Left colon (tissue), 2 donors: ENCODE measurements at regions not wholly inside any gene's neighbourhood (a gene's known extent, or its start where the extent isn't known, plus 50 kb on each side); places are given as distances from the start of the nearest gene placed in this dataset.

Source experiments
- ATAC-seq: fragments of 200-7000 bp; cut with Tn5 transposase; one replicate; pipeline ENCODE4 v1.9.1; 2020; ENCODE audit warnings: mild to moderate bottlenecking, moderate library complexity
- DNase-seq, 2 donors: peaks; one replicate each; pipeline ENCODE4 v3.0.0-alpha.2; 2020
- intact Hi-C, 2 donors: fragments of 100-400 bp; cut with DNase I in 1 of 2; cut with micrococcal nuclease in 1 of 2; formaldehyde crosslinking; loops; one replicate each; pipeline versions ENCODE4 v1.11.2 to v1.14.0; 2022; cut with DNase I, micrococcal nuclease
- donor health status: DM: no; HTN: no; CAD: no.
- donor health status: DM: yes; HTN: yes; CAD: no.

DNA sequence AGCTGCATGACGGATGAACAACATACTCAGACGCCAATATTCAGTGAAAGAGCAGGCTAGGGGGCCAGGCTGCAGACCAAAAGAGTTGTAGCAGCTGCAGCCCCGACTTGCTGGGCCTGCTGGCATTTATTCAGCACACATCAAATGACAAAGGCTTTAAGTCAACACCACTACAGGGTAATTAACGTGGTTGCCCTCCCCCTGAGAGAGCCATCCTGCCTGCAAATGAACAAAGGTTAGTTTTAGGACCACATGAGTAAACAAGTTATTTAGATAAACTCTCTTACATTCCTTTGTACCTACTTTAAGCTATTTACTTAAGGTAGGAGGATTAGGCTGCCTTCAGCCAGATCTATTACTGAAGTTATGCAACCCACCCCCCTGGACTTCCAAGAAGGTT lies 1329.1 kb downstream of the PCDH18 start:
- ATAC-seq (no peak), DNase-seq (no peak)
- intact Hi-C loops, result no loop called here

DNA sequence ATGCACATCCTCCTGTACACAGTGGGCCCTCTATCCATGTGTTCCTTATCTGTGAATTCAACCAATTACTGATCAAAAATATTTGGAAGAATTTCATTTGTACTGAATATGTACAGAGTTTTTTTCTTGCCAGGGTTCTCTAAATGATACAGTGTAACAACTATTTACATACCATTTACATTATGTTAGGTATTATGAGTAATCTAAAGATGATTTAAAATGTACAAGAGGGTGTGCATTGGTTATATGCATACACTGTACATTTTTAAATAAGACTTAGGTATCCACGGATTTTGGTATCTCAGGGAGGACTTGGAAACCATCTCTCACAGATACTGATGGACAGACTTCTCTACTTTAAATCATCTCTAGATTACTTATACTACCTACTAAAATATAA lies 1333.9 kb downstream of the PCDH18 start:
- ATAC-seq (no peak), DNase-seq (no peak)
- intact Hi-C loops, result no loop called here

DNA sequence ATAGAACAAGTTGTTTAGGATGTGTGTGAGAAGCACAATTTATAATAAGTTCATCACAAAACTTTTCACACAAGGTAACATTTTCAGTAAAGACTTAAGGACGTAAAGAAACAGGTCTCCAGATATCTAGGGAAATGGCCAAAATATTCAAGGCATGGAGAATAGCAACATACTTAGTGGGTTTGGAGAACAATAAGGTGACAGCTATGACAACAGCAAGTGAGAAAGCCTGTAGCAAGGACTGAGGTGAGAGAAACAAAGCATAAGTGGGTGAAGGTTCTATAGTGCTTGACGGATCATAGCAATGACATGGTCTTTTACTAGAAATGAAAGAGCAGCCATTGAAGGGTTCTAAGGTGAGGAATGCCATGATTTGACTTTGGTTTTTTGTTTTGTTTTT lies 1337.3 kb downstream of the PCDH18 start:
- intact Hi-C loops, result no loop called here
- DNase-seq (no peak), ATAC-seq (no peak)

DNA sequence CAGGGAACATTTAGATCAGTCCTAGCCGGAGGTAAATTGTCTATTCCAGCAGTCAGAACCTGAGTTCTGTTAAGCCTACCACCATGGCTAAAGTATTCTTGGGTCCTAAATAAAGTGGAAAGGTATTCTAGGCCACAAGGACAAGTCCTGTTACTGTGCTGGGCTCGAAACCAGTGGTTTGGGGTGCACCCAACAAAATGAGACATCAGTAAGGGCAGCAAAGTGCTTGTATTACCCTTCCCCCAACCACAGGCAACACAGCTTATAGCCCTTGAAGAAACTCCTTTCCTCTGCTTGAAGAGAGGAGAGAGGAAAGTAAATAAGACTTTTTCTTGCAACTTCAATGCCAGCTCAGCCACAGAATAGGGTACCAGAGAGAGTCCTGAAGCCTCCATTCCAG lies 1345.6 kb downstream of the PCDH18 start:
- intact Hi-C loops, result no loop called here
- DNase-seq (no peak), ATAC-seq (no peak)

DNA sequence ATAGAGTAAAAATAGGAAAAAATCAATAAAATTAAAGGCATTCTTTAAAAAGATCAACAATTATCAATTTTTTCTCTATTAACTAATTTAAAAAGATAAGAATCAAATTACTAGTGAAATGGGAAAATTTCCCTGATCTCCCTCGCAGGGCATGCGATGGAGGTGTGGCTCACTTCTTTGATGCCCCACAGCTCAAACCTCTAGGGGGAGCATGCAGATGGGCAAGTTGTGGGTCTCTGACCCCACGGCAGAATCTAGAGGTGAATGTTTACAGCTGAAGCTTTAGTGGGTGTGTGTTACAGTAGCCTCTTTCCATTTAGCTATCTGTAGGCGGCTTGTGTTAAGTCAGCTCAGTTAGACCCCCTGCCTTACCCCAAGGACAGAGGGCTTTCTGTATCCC lies 1348.8 kb downstream of the PCDH18 start:
- no peak for ATAC-seq
- no peak for DNase-seq
- intact Hi-C loops, result no loop called here

DNA sequence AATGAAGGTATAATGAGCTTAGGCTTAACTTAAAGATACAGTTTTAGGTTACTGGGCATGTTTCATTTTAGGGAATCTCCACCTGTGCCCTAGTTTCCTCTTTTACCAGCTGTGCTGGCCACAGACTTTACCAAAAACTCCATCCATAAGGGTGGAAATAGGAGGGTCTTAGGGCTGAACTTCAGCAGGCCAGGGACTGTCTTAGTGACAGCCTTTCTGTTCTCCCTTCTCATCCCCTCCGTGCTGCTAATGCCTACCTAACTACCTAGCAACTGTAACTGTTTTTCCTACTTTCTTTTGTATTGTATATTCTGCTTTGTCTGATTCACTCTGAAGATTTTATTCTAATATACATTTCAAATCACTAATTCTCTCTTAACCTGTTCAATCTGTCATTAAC lies 1375.3 kb downstream of the PCDH18 start:
- intact Hi-C loops, result no loop called here
- ATAC-seq (no peak), DNase-seq (no peak)

DNA sequence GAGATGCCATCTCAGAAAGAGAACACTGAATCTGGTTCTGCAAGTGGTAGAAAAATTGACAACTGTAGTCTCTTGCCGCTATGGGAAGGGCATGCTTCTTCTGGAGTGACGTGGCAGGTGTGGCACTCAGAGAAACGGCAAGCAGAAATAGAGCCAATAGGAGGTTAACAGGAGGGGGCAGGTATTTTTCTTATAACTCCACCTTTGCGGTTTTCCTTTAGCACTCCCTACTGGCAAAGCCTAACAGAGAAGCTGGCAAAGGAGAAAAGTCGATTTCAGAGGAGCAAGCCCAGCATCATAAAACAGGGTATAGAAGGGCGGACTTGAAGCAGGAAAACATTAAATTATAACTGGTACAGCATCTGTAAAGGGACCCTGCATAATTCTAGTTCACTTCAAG lies 1382.2 kb downstream of the PCDH18 start:
- DNase-seq (no peak), ATAC-seq (no peak)
- intact Hi-C loops, result no loop called here

DNA sequence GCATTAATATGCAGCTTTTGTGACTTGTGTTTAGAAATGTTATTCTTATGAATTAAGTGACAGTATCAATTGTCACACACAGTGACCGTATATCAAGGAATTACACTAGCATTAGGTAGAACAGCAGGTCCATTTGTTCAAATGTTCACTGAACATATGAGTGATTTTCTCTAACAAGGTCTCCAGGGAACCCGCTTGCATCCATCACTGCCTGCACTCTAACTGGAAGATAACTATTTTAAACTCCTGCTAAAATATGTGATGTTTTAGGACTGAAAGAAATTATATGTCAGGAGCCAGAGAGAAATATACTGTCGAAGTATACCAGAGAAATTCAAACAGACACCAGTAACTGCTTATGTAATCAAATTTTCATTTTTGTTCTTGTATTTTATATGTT lies 1395.7 kb downstream of the PCDH18 start:
- intact Hi-C loops, result no loop called here
- DNase-seq (no peak), ATAC-seq (no peak)

DNA sequence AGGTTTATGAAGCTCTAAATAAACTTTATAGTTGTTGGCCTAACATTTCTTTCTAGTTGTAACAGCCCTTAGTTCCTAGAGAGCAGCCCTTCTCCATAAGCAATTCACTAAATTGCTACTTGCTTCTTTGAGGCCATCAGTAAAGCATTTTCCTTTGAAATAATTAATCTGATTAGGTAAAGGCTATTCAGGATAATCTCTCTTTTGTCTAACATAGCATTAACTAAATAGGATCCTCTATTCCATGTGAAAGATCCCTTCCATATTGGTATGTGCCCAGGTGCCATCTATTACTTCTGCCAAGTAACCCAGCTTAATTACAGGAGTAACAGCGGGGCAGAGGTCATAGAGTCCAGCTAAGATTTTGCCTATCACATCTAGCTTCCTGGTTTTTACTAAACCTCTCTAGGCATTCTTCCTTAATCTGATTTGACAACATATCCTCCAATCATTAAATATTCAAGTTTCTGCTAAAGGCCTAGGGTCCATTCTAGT lies 1408.0 kb downstream of the PCDH18 start:
- no peak for ATAC-seq
- DNase-seq, result no peak
- intact Hi-C loops, result no loop called here

DNA sequence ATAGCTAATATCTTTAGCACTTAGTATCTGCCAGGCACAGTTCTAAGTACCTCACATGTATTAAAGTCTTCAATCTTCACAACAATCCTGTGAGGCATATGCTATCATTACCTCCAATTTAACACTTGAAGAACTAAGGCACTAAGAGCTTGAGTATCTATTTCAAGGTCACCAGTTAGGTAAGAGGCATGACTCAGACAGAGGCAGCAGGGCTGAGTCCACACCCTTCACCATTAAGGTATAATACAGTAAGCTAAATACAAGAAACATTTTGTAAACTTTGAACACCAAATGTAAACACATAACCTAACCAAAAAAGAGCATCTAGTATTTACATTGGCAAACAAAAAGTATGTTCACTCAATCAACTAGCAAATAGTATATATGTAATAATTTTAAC lies 1410.9 kb downstream of the PCDH18 start:
- intact Hi-C loops, result no loop called here
- no peak for ATAC-seq
- no peak for DNase-seq

DNA sequence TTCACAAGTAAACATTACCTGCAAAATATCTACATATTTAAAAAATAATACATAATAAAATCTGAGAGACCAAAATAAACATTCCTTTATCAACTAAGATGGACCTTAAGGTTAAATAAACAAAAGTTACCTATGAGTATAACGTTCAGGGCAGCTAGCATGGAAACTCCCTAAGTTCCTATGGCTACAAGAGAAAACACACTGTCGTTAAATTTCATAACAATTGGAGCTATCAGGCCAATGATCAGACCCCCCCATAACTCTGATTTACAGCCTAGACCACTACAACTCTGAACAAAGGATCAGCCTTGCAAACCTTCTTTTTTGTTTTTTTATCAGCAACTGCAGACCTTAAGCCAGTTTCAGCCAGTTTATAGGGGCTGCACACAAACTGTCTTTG lies 1418.4 kb downstream of the PCDH18 start:
- no peak for DNase-seq
- intact Hi-C loops, result no loop called here
- no peak for ATAC-seq

DNA sequence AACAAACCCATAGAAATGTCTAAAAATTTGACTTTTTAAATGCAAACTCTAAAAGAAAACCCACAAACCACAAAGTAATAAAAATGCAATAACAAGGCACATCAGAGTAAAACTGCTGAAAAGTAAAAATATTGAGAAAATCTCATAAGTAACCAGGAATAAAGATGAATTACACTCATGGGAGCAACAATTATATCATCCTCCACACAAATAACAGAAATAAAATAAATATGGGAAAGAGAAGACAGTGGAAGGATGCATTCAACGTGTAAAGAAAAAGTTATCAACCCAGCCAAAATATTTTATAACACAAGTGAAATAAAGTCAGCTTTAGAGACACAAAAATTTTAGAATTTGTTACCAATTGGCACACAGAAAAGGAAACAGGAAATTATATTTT lies 1420.2 kb downstream of the PCDH18 start:
- DNase-seq (no peak), ATAC-seq (no peak)
- intact Hi-C loops, result no loop called here

DNA sequence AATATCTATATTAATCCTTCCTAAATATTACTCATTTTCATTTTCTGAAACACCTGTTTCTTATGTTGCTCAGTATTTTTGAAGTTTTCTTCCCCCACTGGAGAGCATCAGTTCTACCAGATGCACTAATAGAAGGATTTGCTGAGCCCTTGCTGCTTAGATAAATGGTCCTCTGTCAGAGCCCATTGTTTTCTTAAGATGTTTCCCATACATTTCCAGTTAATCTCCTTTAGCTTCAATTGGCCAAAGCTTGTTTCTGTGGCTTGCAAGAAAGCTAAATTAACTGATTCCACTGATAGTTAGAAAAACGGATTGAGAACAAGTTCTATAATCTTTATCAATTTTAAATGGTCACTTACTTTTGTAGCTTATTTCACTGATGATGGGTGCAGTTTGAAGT lies 1425.5 kb downstream of the PCDH18 start:
- intact Hi-C loops, result no loop called here
- no peak for DNase-seq
- ATAC-seq, result no peak

DNA sequence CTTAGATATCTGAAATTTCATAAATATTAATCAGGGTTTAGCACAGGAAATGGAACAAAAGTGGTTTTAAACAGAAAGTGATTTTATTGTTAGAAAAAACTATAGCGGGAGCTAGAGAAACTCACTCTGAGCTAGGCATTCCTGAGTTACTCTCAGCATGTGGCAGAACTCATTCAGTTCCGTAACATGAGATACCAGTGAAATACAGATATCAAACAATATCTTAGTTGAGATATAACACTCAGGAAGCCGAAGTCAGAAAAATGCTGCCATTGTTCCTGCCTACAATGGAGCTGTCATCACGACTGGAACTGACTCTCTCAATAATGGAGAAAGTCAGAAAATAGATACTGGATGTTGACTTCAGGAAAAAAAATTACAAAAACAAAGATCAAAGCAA lies 1428.7 kb downstream of the PCDH18 start:
- ATAC-seq (no peak), DNase-seq (no peak)
- intact Hi-C loops, result no loop called here

DNA sequence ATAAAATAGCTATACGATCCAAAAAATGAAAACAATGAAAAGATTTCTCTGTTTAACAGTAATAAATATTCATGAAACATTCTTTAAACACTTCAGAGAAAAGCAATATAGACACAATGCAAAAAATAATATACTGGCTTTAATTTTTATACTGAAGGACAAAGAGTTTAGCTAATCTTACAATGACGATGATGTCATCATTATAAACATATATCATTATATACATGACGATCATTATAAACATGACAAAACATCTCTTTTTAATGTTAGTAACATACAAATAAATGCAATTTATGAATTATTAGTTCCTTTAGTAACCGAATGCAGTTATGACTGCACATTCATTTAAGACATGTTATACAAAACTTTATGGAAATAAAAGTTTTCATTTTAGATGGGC lies 1434.6 kb downstream of the PCDH18 start:
- intact Hi-C loops, result no loop called here
- DNase-seq, result no peak
- ATAC-seq, result no peak

DNA sequence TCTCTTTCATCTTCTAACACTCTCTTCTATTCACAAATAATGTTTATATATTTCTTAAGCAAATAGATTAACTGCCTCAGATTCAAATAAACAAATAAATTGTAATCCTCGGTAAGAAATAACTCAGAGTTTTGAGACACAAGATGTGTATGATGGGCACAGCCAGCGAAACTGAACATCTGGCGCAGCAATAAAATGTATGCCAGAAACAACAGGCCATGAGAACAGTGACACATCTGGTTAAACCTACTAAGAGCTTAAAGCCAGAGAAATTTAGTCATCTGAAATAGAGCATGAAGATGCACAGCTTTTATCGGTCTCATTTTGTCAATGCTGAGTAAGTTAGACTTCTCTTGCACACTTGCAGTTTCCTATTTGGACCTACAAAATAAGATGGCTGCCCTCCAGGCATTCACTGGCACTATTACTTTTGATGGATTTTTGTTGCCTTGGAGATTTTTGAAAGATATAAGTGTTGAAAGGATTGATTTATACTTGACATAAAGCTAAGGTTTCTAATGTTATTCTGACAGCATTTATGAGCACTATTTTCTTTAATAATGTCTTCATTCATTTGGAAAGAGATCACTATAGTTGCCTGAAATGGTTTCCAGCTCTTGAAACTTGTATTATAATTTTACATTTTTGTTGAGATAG lies 1444.0 kb downstream of the PCDH18 start:
- intact Hi-C loops, result no loop called here
- no peak for DNase-seq
- no peak for ATAC-seq

DNA sequence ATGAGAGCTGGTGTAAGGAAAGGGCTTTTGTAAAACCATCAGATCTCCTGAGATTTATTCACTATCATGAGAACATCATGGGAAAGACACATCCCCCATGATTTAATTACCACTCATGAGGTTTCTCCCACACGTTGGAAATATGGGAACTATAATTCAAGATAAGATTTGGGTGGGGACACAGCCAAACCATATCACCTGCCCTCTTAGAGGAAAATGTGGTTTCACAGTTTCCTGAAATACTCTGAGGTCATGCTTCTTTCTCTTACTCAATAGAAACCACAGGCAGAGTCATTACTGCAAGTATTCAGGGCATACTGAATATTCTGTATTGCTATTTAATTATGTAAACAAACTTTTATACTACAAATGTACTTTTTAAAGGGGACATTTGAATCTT lies 1453.3 kb downstream of the PCDH18 start:
- ATAC-seq (no peak), DNase-seq (no peak)
- intact Hi-C loops, result no loop called here

DNA sequence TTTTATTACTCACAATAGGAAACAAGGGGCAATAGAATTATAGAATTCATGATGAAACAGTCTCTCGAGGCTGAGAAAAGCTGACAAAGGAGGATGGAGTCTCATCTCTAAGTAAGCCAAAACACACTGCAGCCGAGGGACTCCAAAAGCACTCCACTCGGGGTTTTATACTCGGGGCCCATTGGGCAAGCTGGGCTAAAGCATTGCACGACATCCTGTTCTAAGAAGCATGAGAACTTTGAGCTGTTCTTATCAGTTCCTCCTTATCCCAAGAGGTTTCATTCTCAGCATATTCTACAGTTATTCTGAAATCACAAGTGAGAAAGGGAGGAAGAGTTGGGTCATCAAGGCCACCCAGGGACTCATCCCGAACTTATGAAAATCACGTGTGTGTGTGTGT lies 1475.5 kb downstream of the PCDH18 start:
- intact Hi-C loops, result no loop called here
- ATAC-seq (no peak), DNase-seq (no peak)

DNA sequence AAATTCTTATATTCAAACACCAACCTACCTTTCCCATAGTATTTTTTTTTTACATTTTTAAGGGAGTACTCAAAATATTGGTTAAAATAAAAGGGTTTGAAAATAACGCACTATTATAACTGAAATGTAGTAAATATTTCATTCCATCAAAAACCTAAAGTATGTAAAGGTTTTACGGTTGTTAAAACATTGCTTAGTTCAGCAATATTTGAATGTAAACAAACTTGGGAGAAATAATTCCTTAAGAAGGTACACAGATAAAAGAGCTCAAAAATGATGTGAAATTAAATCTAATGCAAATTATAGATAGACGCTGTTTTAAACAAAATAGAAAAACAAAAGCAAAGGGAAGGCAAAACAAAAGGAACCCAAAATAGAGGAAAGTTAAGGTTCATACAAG lies 1476.9 kb downstream of the PCDH18 start:
- intact Hi-C loops, result no loop called here
- ATAC-seq (no peak), DNase-seq (no peak)

DNA sequence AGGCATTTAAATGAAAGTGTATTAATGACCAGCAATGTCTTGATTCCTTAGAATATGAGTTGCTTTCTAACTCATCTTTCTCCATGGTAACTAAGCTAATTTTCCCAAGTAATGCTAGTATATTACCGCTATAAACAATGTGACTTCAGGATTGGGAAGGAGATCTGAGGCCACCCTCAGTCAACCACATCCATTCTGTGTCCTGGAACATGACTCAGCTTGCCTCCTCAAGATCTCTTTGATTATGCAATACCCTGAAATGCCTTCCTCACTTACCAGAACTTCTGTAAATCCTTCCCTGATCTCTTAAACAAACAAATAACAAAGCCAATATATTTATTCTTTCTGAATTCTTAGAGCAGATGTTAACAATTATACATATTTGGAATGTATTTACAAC lies 1495.5 kb downstream of the PCDH18 start:
- intact Hi-C loops, result no loop called here
- no peak for ATAC-seq
- no peak for DNase-seq

DNA sequence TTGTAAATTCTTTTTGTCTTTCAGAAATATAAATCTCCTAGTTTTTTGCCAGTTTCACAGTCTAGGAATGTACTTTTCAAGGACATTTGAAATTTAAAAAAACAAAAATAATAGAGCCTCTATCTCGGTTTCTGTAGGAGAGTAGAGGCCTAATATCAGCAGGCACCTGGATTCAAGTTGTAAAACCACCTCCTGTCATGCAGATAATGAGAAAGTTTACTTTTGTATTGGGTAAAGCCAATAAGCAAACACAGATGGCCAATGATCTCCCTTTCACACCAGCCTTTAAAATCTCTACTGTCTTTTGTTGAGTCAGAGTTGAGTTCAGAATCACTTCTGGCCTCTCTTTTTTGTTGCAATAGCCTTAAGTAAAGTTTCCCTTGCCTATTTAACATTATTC lies 1499.9 kb downstream of the PCDH18 start:
- ATAC-seq (no peak), DNase-seq (no peak)
- intact Hi-C loops, result no loop called here

DNA sequence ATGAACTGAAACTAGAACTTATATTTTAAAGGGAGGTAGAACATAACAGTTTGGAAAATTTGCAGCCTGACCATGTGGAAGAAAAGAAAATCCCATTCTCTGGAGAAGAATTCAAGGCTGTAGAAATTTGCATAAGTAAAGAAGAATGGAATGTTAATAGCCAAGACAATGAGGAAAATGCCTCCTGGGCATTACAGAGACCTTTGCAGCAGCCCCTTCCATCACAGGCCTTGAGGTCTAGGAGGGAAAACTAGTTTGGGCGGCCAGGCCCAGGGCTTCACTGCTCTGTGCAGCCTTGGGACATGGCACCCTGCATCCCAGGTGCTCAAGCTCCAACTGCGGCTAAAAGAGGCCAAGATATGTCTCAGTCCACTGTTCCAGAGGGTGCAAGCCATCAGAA lies 1506.8 kb downstream of the PCDH18 start:
- ATAC-seq (no peak), DNase-seq (no peak)
- intact Hi-C loops, result no loop called here
